NCI-H526 treated with DMSO at 0.1 percent for 48 hours (cell line): ENCODE measurements at regions not wholly inside any gene's neighbourhood (a gene's known extent, or its start where the extent isn't known, plus 50 kb on each side); places are given as distances from the start of the nearest gene placed in this dataset.
"Not testable (repeated sequence)": the region's sequence is repeated elsewhere in the genome, so short reads cannot be mapped to it uniquely, and the experiment has no call there.

Source experiments
- DNase-seq: peaks from one replicate; lab custom pipeline; 2025; lab: John Stamatoyannopoulos, UW

DNA sequence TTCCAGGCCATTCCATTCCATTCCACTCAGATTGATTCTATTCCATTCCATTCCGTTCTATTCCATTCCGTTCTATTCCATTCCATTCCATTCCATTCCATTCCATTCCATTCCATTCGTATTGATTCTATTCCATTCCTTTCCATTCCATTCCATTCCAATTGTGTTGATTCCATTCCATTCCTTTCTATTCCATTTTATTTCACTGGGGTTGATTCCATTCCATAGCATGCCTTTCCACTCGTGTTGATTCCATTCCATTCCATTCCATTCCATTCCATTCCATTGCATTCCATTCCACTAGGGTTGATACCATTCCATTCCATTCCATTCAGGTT is 1142.3 kb downstream of the RPIA start:
- DNase-seq = no peak

- DNase-seq = no peak
These were observed 1142.8 kb downstream of the RPIA start for GRCh38 chr2:89834306-89834705.

GRCh38 chr2:89836326-89836725 is 1144.9 kb downstream of the RPIA start:
- DNase-seq = not testable (repeated sequence)

DNA sequence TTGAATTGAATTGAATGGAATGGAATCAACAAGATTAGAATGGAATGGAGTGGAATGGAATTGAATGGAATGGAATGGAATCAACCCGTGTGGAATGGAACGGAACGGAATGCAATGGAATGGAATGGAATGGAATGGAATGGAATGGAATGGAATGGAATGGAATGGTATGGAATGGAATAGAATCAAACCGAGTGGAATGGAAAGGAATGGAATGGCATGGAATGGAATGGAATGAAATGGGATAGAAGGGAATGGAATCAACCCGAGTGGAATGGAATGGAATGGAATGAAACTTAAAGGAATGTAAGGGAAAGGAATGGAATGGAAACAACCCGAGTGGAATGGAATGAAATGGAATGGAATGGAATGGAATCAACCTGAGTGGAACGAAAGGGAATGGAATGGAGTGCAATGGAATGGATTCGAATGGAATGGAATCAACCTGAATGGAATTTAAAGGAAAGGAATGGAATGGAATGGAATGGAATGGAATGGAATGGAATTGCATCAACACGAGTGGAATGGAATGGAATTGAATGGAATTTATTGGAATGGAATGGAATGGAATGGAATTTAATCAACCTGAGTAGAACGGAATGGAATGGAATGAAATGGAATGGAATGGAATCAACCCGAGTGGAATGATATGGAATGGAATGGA is 1146.6 kb downstream of the RPIA start:
- DNase-seq = no peak

DNA sequence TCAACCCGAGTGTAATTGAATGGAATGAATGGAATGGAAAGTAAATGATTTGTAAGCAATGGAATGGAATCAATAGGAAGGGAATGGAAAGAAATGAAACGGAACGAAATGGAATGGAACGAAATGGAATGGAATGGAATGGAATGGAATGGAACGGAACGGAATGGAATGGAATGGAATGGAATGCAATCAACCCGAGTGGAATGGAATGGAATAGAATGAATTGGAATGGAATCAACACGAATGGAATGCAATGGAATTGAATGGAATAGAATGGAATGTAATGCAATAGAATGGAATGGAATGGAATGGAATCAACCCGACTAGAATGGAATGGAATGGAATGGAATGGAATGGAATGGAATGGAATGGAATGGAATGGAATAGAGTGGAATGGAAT is 1148.7 kb downstream of the RPIA start:
- not testable (repeated sequence) for DNase-seq

- not testable (repeated sequence) for DNase-seq
These were observed 1149.5 kb downstream of the RPIA start for GRCh38 chr2:89840781-89841475.

GRCh38 chr2:89841476-89841840 is 1150.0 kb downstream of the RPIA start:
- no peak for DNase-seq

DNA sequence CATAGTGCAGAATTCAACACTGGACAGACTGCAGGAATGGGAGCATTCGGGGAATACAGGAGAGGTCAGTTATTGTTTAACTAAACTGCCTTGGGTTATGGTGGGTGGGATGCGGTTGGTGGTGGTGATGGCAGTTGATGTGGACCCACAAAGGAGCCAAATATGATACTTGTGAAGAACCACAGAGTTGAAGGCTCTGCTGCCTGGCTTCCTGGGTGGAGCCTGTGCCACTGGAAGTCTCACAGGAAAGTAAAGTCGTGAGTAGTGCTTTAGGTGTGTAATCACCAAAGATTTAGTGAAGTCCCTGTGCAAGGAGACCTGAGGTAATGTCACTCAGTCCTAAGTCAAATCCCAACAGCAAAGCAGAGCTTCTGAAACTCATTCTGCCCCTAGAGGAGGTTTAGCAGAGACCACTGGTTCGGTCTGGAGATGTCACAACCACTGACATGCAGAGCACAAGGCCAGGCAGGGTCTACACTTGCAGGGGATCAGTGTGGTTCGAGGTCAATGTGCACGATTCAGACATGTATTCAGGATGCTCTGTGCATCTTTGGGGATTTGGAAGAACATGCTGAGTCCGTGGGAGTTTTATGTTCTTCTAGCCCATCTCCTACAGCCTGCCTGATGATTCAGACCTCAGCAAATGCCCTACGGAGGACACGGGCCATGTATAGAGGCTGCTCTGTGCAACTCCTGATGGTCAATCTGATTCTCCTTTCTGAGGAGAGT is 1150.9 kb downstream of the RPIA start:
- DNase-seq = no peak

DNA sequence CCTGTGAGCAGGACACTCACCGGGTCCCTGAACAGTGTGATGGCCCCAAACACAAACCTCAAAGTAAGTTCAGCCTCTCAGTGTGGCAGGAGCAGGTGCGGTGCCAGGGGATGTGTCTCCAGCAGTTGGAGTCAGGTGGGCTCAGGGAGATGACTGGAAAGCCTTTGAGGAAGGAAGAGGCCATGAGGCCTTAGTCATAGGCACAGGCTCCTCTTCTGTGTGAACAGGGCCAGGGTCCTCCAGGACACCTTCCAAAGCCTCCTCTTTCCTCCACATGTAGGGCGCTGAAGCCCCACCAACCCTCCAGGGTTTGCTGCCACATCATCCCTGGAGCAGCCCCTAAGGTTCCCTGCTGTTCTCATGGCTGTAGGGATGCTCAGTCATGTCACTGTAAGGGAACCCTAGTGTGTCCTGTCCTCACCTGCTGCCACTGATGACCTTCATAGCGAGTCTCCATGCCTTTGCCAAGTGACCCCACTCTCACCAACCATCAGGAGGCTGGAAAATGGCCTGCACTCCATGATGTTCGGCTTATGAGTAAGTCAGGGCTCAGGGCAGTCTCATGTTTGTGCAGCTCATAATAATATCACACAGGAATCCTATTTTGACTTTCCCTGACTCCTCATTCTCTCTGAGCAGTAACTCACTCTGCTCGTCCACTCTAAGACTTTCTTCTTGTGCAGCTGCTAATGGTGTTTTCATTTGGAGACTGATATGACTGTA is 1152.9 kb downstream of the RPIA start:
- no peak for DNase-seq

GRCh38 chr2:89845532-89845931 is 1154.1 kb downstream of the RPIA start:
- no peak for DNase-seq

DNA sequence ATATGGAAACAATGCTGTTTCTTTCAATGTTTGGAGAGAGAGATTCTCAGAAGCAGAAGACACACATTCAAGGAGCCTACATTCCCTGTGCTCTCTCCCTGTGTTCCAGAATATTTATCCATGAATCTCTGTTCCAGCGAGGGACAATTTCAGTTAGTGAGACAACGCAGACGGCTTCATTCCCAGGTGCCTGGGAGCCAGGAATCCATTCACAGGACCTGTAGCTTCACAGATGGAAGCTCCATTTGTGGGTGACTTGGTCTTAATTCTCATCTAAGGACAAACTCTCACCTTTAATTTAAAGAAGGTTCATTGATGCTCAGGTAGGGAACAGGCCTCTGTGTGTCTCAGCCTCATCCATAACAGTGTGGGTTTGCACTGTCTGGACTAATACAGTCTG is 1156.6 kb downstream of the RPIA start:
- DNase-seq = no peak

- no peak for DNase-seq
These were observed 1157.4 kb downstream of the RPIA start for GRCh38 chr2:89848763-89849368.

DNA sequence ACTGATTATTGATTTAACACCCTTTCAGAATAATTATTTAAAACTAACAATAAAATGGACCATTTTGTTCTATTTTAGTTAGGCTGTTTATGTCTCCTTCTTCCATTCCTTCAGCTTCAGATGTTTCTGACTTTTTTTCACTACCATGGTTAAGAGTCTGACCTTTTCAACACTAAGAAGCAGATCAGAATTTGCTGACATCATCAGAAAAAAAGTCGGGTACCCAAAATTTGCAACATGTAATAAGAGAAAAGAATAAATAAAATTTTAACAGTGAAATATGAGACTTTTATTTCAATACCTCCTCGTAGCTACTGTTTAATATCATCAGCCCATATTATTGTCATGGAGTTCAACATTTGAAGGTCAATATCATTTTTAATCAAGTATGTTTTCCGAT is 1158.3 kb downstream of the RPIA start:
- no peak for DNase-seq

DNA sequence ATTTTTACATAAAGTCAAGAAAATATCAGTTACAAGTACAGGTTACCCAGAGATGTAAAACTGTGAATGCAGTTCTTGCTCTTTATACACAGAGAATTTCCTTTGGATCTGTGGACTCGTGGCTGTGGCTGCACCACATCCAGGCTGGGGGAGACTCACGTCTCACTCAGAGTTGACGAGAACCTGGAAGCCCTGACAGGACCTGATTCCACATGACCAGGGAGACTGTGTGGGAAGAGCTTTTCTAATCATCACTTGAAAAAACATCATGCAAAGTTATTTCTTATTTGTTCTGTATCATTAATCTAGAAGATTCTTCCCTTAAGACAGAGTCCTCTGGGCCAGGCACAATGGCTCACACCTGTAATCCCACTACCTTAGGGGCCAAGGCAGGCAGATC is 1159.0 kb downstream of the RPIA start:
- DNase-seq = no peak

DNA sequence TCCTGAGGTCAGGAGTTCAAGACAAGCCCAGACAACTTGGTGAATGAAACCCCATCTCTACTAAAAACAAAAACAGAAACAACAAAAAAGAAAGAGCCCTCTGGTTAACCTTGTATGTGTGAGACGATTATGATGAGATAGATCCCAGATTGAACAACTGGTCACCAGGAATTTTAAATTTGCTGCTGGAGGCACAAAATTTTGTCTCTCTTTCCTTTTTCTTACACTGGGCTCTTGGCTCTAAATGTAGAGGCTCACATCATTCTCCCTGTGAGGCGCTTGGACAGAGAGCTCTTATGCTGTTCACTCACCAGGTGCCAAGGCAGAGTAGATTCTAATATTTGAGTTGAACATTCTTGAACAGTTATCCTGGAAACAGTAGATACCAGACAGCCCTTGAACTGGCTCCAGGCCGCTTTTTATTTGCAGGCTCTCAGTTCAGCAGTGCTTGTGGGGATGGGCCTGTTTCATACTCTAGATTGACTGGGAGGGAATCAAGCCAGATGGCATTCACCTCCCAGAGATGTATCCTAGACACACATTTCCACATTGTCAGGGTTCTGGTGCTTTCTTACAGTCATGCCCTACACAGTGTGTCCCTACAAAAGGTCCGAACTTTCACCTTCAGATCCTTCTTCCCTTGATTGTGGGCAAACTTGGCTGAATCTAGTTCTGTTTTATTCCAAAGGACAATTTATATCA is 1159.6 kb downstream of the RPIA start:
- no peak for DNase-seq

GRCh38 chr2:89851583-89851905 is 1160.1 kb downstream of the RPIA start:
- DNase-seq = no peak

- not testable (repeated sequence) for DNase-seq
These were observed 1162.0 kb downstream of the RPIA start for GRCh38 chr2:89853427-89853826.

- not testable (repeated sequence) for DNase-seq
These were observed 1164.3 kb downstream of the RPIA start for GRCh38 chr2:89855752-89856151.

GRCh38 chr2:89856305-89856704 is 1164.8 kb downstream of the RPIA start:
- not testable (repeated sequence) for DNase-seq

GRCh38 chr2:89862164-89862563 is 1170.7 kb downstream of the RPIA start:
- not testable (repeated sequence) for DNase-seq

- DNase-seq = not testable (repeated sequence)
These were observed 1171.7 kb downstream of the RPIA start for GRCh38 chr2:89863209-89863608.
